Activated T-cell treated with anti-CD3 and anti-CD28 coated beads for 24 hours (primary cell): ENCODE measurements at regions not wholly inside any gene's neighbourhood (a gene's known extent, or its start where the extent isn't known, plus 50 kb on each side); places are given as distances from the start of the nearest gene placed in this dataset.

Source experiments
- DNase-seq: peaks from one replicate; pipeline ENCODE4 v3.0.0-alpha.2; 2020; ENCODE audit warnings: low read depth

DNA sequence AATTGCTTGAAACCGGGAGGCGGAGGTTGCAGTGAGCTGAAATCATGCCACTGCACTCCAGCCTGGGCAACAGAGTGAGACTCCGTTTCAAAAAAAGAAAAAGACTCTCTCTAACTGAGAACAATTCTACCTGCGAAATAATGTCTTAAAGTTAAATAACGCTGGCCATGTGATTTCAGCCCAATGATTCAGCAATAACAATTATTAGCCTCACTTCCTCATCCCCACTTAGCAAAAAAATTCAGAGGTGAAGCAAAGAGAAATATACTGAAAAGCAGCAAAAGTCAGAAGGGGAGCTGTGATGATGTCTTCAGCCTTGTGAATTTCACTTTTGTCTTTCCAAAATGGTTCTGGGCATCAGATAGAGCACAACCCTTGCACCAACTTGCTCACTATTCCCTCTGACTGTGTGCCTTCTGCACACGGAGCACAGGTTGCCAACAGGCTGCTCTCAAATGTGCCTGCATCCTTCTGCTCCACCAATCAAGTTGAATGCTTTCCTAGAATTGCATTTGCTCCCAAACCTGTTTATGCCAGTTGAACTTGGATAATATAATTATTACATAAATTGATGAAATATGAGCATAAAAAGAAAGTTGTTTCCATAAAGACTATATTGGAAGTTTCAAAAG is 79.8 kb upstream of the IPO9 start:
- no peak for DNase-seq

DNA sequence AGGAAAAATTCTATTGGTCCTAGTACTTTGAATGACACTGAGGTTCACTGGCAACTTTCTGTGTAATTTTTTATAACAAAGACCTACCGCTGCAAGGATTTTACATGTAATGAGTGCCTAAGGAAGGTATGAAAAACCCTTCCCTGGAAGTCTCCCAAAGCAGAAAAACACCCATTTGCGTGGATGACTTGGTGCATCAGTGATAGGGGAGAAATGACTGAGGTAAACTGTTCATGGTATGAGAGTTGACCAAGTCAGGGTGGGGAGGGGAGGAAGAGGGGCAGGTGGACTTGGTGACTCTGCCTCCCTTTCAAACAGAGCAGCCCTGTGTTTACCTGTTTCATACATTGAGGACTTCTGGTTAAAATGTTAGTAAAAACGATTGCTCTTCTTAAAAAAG is 78.8 kb upstream of the IPO9 start:
- no peak for DNase-seq

DNA sequence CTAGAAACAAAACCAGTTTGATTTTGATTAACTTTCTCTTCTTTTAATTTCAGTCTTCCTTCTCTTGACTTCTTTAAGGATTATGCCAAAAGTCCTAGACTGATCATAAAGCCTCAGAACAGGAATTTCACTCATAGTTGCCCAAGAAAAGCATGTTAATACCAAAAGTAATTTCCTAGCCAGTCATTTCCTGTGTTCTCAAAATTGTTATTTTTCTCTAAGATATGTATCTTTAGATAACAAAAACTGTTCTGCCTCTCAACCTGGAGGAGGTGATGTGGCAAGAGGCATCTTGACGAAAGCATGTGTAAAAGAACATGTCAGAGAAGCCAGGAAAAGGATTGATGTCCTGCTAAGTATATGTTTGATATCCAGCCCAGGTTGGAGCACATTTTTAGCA is 78.0 kb upstream of the IPO9 start:
- DNase-seq = no peak

DNA sequence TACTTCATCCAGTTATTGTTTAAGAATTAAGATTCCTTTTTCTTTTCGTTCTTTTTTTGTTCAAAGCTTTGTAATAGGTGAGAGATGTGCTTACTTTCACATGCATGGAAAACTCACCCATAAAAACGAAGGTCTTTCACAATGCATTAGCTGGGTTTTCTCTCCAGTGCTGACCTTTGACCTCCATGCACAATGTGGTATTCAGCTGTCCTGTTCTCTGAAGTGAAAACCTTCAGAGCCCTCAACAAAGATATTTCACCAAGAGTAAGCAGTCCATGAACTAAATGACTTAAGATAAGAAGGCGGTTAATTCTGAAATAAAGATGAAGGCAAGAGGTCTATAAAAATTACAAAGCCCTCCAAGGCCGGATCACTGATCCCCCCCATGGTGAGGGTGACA is 77.1 kb upstream of the IPO9 start:
- DNase-seq = no peak

DNA sequence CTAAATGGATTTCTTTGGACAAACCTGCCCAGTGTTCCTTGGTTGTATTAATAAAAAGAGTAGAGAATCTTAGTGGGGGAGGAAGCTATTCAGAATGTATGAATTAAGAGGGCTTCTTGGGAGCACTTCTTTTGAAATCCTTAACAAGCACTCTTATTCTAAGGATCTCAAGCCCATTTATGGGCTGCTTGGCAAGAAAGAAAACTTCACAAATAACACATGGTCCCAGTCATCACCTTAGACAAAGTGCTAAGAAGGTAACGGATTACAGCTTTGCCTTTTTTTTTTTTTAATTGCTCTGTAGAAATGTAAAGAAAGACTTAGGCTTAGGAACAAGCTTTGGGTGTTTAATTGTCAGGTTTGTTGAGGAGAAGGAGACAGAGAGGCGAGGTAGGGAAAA is 76.6 kb upstream of the IPO9 start:
- DNase-seq = no peak

DNA sequence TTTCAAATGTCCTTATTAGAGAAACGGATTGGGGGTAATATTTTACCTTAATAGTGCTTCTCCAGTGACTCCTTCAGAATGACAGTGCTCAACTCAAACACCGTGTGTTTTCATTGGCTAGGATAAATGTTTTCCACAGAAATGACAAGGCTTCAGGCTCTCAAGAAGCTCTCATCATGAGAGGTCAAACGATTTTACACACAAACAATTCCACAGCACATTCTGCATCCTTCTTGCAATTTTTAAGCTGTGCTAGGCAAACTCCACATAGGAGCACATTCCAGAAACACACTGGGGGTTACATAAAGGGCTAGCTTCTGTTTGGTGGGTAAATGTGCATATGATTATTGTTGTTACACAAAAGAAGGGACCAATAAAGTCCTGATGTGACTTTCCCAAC is 75.5 kb upstream of the IPO9 start:
- no peak for DNase-seq

DNA sequence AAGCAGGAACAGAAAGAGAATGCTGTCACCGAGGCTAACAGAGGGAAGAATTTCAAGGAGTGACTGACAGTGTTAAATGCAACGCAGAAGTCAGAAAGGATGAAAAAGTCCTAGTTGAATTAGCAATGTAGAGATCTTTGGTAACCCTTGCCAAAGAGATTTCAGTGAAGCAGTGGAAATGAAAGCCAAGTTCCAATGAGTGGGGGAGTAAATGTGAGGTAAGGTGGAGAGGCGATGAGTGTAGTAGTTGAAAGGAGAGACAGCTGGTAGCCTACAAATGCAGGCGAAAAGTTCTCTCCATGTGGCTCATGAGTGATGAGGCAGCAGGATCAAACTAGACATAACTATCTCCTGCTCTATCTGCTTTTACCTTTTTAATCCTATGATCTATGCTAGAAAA is 74.6 kb upstream of the IPO9 start:
- no peak for DNase-seq

DNA sequence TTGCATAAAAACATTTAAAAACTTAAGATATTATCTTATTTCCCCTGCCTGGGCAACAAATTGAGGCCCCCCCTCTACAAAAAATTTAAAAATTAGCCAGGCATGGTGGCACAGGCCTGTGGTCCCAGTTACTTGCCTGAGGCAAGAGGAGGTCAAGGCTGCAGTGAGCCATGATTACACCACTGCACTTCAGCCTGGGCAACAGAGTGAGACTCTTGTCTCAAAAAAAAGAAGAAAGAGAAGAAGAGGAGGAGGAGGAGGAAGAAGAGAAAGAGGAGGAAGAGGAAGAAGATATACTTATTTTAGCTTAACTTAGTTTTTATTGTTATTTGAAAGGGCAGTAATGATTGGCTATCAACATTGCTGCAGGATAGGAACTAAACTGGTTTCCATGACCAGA is 73.8 kb upstream of the IPO9 start:
- DNase-seq = no peak

DNA sequence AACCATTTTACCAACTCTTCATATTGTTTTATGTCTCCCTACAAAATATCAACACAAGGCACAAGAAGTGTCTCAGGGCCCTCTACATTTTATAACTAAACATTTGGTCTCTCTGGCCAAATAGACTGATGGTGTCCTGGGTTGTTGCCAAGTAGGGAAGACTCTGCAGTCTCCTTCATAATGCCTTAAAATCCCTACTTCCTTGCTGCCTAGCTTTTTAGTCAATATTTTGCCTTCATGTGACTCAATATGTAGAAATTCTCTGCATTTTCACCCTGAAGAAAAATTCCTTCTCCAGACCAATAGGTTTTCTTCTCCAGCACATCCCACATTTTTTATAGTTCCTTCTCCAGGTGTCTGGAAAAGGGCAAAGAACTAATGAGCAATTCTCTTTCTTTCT is 72.6 kb upstream of the IPO9 start:
- DNase-seq = no peak

DNA sequence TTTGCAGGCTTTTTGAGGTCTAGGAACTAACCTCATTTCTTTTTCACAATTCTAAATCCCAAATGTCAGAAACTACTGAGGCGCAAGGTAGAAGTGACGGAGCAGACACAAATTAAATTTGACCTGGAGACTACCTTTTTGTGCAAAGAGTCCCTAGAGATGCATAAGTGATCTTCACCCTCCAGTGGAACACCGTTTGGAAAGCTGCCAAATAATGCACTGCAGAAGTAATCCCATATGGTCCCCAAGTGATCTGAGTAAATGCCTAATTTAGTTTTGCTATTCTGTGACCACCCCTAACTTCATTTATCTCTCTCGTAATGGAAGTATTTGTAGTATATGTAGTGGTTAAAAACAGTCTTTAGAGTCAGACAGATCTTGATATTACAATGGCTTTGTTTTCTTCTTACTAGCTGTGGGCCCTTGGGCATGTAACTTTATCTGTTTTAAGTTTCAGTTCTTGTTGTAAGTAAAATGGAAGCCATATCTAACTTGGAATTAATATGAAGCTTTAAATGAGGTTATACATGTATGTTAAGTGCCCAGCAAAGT is 70.4 kb upstream of the IPO9 start:
- no peak for DNase-seq

DNA sequence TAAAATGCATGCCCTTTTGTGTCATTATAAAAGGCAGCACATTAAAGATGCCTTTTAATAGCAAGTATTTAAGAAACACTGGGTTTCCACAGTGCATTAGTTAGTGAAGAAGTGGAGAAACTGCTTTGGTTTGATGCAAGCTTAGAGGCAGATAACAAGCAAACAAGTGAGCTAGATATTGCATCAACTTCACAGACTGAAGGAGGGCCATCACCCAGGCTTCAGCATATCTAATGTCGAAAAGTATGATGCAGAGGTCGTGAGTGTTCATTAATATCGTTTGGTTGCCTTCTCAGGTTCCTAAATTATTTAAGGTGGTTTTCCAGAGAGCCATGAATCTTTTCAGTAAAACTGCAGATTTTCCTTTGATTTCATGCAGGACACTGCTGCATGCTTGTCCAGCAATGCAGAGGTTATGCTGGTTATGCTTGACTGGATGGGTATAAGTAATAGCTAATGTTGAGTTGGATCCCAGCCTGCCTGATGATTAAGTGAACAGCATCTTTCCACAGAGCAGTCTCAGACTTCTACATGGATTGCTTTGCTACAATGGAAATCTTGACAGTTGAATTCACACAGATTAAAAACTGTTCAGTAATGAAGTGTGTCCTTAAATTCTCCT is 69.7 kb upstream of the IPO9 start:
- DNase-seq = no peak

DNA sequence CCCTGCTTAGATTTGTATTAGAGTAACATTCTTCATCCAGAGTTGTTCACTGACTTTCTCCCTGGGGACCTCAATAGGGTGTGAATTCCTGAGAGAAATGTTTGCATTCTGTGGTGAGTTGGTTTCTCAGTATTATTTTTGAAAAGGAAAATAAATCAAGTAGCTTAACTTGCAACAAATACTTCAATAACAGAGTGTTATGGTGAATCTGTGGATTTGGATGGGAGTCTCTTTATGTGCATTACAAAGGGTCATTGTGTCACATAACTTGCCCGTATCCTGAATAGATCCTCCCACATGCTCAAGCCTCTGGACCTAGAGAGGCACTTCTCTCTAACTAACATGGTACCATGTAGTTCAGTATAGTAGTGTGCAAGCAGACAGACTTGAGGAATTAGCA is 68.4 kb upstream of the IPO9 start:
- DNase-seq = no peak

DNA sequence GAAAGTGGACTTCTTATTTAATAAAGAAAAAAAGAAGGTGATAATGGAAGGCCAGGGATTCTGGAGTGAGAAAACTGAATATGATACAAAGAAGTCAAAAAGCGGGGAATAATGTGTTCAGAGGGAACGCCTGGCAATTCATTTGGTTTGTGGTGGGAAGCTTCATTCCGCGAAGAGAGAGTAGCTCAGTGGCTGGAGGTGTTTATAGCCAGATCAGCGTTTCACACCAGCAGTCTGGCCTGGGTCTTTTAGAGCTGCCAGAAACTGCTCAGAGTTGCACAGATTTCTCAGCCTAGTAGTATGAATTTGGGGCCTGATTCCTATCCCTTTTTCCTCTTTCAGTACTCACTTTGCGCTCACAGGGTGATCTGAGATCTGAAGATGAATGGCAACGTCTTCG is 67.8 kb upstream of the IPO9 start:
- DNase-seq = no peak

DNA sequence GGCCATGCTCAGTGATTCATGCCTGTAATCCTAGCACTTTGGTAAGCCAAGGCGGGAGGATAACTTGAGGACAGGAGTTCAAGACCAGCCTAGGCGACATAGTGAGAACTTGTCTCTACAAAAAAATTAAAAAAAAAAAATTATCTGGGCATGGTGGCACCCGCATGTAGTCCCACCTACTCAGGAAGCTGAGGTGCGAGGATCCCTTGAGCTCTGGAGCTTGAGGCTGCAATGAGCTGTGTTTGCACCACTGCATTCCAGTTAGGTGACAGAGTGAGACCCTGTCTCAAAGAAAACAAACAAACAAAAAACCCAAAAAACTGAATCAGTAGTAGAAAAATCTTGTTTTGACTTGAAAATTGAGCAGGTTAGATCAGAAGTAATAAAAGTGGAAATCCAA is 67.1 kb upstream of the IPO9 start:
- DNase-seq = no peak

DNA sequence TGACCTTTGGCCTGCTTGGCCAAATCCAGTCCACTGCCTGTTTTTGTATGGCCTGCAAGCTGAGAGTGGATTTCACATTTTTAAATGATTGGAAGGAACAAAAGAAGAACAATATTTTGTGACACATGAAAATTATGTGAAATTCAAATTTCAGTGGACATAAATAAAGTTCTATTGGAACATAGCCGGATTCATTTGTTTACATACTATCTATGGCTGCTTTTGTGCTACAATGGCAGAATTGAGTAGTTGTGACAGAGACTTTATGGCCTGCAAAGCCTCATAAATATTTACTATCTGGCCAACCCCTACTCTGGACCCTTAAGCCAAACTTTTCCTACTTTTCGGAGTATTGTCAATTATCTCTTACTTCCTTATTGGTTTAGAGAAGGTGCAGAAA is 66.6 kb upstream of the IPO9 start:
- DNase-seq = no peak

DNA sequence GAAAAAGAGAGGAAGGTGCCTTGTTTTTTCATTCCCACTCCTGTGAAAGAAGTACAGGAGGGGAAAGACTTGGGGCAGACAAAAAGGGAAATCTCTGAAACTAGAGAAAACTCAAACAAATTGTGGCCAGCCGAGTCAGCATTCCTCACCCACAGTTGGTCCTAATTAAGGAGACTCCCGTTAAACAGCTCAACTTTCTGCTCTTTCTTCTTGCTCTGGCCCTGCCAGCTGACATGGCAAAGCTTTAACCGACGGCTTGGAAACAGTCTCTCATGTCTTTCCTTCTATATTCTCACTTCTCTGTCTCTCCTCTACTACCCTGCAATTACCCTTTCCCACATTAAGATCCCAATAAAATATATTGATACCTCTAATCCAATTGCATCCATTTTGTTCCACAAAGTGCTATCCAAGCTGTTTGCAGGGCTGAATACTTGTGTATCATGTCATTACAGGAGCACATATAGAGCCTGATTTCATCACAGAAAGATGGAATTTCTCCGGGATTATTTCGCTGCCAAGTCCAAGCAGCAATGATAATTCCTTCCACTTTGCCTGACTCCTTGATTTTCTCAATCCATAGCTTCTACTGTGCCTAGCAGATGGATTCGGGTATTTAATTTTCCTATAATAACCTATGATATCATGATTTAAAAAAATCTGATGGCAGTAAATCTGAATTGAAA is 65.4 kb upstream of the IPO9 start:
- DNase-seq = no peak

DNA sequence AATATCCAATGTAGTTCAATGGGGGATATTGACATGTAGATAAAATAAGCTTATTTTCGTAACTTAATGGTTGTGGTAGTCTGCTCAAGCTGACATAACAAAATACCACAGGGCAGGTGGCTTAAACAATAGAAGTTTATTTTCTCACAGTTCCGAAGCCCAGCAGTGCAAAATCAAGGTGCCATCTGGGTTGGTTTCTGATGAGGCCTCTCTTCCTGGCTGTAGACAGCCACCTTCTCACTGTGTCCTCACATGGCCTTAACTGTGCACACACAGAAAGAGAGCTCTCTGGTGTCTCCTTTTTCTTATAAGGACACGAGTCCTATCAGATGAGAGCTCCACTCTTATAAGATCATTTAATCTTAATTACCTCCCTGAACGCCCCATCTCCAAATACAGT is 64.8 kb upstream of the IPO9 start:
- DNase-seq = no peak

DNA sequence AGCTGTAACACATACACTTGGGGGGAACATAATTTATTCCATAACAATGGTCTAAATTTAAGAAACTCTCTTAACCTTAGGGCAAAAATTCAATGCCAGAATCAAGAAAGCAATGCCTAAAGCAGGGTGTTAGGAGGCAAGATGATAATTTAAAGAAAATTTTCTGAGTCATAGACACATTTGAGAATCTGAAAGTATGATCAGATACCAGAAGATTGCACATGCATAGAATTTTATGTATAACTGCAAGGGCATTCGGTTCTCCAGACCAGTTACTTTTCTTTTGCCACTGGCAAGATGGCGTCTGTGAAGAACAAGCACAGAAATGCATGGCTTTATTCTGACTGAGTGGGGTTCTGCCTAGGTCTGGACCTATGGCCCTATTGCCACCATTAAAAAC is 64.4 kb upstream of the IPO9 start:
- no peak for DNase-seq

DNA sequence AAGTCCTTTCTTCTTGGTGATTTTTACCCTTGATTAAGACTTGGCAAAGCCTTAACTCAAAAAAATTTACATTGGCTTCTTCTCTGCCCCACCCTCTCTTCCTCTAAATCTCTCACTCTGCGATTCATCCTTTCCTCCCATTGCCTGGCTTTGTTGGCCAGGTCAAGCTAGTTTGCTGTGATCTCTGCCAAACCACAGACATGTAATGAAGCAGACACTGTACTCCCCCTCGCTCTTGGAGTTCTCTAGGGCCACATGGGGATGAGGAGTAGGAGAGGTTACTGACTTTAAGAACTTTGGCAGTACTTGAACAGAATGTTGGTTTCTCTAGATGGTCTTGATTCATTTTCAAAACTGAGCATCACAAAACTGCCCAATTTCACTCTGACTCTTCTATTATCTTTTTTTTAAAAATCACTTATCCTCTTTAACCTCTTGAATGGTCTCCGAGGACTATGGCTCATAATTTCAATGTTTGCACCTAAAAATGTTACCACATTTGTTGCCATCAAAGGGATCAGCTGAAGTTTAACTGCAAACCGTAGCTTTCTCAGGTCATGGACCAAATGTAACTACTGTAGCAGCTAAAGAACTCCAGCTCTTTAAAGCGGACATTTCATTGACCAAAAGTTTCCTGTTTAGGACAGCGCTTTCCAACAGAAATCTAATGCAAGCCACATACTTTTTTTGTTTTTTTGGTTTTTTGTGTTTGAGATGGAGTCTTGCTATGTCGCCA is 62.7 kb upstream of the IPO9 start:
- no peak for DNase-seq

DNA sequence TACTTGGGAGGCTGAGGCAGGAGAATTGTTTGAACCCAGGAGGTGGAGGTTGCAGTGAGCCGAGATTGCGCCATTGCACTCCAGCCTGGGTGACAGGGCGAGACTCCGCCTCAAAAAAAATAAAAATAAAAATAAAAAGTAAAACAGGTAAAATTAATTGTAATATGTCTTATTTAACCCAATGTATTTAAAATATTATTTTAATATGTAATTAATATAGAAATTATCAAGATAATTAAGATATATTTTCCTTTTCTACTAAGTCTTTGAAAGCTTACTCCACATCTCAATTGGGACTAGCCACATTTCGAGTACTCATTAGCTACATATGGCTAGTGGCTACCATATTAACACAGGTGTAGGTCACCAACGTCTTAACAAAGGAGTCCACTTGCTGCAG is 61.6 kb upstream of the IPO9 start:
- no peak for DNase-seq

DNA sequence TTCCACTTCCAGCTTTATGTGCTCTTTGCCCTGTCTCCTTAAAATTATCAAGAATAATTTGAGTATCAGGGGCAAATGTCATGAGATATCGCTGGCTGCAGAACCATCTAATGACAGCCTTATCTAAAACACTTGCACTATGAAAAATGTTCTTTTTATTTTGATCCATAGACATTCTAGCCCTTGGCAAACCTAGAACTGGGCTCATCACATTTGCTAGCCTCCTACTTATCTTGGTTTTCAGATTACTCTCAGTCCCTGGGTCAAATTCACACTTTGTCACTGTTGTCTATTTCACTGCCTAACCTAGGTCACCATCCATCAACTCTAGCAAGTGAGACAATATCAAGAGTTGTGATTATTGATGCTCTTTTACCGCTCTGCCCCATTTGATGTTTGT is 59.9 kb upstream of the IPO9 start:
- DNase-seq = no peak

DNA sequence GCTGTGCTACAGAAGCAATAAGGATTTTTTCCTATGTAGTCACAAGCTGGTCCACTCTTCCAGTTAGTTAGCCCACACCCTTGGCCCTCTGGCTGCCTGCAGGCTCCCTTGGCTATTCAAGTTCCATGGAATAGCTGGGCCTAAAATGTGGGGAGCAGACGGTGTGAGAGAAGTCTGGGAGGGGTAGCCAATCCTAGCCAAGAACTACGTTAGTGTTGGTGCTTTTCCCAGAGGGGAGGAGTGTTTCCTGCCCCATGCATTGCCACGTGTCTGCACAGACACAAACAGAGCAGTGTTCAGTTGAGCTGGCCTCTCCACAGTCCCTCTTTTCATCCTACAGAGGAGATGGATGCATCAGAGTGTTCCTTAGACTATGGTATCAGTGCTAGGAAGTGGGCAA is 59.0 kb upstream of the IPO9 start:
- no peak for DNase-seq

DNA sequence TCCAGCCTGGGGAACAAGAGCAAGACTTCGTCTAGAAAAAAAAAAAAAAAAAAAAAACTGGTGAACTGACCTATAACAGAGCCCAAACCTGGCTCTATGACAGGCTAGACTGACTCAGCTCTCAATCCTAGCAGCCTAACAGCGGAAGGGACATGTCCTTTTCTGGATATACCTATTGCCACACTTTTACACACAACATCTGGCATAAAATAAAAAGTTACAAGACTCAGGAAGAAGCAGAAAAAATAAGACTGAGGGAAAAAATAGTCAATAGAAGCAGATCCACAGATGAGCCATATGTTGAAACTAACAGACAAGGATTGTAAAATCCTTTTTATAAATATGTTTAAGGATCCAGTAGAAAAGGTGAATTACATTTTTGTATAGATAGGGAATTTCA is 57.5 kb upstream of the IPO9 start:
- no peak for DNase-seq
